Stomach (tissue), 8 donors: ENCODE measurements at regions not wholly inside any gene's neighbourhood (a gene's known extent, or its start where the extent isn't known, plus 50 kb on each side); places are given as distances from the start of the nearest gene placed in this dataset.
"Not testable (repeated sequence)": the region's sequence is repeated elsewhere in the genome, so short reads cannot be mapped to it uniquely, and the experiment has no call there.

Source experiments
- DNase-seq, 2 donors: peaks; one replicate each; pipeline versions ENCODE4 v3.0.0 to v3.0.0-alpha.2; 2013 to 2019
- H3K27ac ChIP-seq, 5 donors: fragments of 200-600 bp in 4 of 5; sonication (generic) in 4 of 5; one replicate each; pipeline ENCODE4 v1.5.1; 2013 to 2019; ENCODE audit warnings: mild to moderate bottlenecking in 1 of 5, moderate library complexity in 1 of 5
- H3K27me3 ChIP-seq, 3 donors: fragments of 200-600 bp; sonication (generic); one replicate each; pipeline ENCODE4 v1.5.1; 2017 to 2019; ENCODE audit warnings: mixed run types in 1 of 3
- H3K36me3 ChIP-seq, 4 donors: fragments of 200-600 bp; sonication (generic); 1 replicate in 3 of 4; 2 replicates in 1 of 4; pipeline ENCODE4 v1.5.1; 2016 to 2019
- H3K4me1 ChIP-seq, 4 donors: fragments of 200-600 bp; sonication (generic); one replicate each; pipeline ENCODE4 v1.5.1; 2016 to 2019
- H3K4me3 ChIP-seq, 4 donors: fragments of 200-600 bp; sonication (generic) in 3 of 4; one replicate each; pipeline ENCODE4 v1.5.1; 2016 to 2019; ENCODE audit warnings: mild to moderate bottlenecking in 1 of 4
- H3K9me3 ChIP-seq, 4 donors: fragments of 200-600 bp; sonication (generic); one replicate each; pipeline ENCODE4 v1.5.1; 2016 to 2019
- CTCF ChIP-seq, 7 experiments: fragments of 450-650 bp in 4 of 7; fragments of 200-600 bp in 3 of 7; sonication (generic) in 3 of 7; IDR thresholded peaks; one replicate each; pipeline ENCODE4 v1.5.1; 2016 to 2019; ENCODE audit warnings: antibody characterized with exemption in 7 of 7, control low read depth in 2 of 7, mild to moderate bottlenecking in 1 of 7
- EP300 ChIP-seq: sonication (generic); formaldehyde crosslinking; IDR thresholded peaks from one replicate; pipeline ENCODE4 v1.6.1; 2017; ENCODE audit warnings: antibody characterized with exemption
- POLR2A ChIP-seq, 4 donors: fragments of 450-650 bp; IDR thresholded peaks; one replicate each; pipeline ENCODE4 v1.6.1; 2016; ENCODE audit warnings: antibody characterized with exemption in 4 of 4, control low read depth in 2 of 4, mild to moderate bottlenecking in 1 of 4, moderate library complexity in 1 of 4
- POLR2AphosphoS5 ChIP-seq, 3 donors: sonication (generic); formaldehyde crosslinking; IDR thresholded peaks; one replicate each; pipeline ENCODE4 v1.6.1; 2016; ENCODE audit warnings: antibody characterized with exemption in 3 of 3
- WGBS, 5 donors: extraction: QIAGEN DNeasy Blood & Tissue Kit in 3 of 5; methylation state at CpG; one replicate each; pipeline versions ENCODE4 v1.1.5 to v1.1.7; 2013 to 2018; 5-methylcytosine and 5-hydroxymethylcytosine counted together
- intact Hi-C: fragments of 100-400 bp; cut with DNase I; formaldehyde crosslinking; loops from one replicate; pipeline ENCODE4 v1.15.1; 2023; ENCODE audit warnings: low total_unique reads
- donor health status: healthy with polysubstance abuse.
- donor health status: Bipolar disorder and iron deficiency.
- donor health status: healthy.

GRCh38 chr4:26206999-26207398 lies 113.8 kb upstream of the RBPJ start:
- 26 to 44% (median 30%) methylated on average over 3 of the region's 3 CpGs for WGBS, 5 donors
- H3K36me3 ChIP-seq = no peaks in the 10 kb centered on the region
- H3K27ac ChIP-seq = peak overlapping the region in 2 of 5 donors; percentile 34 to 68
- no peaks in the 10 kb centered on the region for H3K9me3 ChIP-seq
- TF ChIP-seq CTCF (IDR thresholded peaks at IDR 0.05) (no peak), POLR2AphosphoS5 (IDR thresholded peaks at IDR 0.05) (no peak), POLR2A (IDR thresholded peaks at IDR 0.05) (no peak), EP300 (no peak)
- no peak overlapping the region for H3K4me3 ChIP-seq
- intact Hi-C loops = no loop called here
- peaks cover 14 to 26% (median 17%) of the 10 kb centered on the region in 4 donors for H3K4me1 ChIP-seq
- H3K27me3 ChIP-seq = no peaks in the 10 kb centered on the region
- no peak for DNase-seq

GRCh38 chr4:26207631-26208030 lies 113.2 kb upstream of the RBPJ start:
- TF ChIP-seq EP300 (no peak), CTCF (IDR thresholded peaks at IDR 0.05) (no peak), POLR2A (IDR thresholded peaks at IDR 0.05) (no peak), POLR2AphosphoS5 (IDR thresholded peaks at IDR 0.05) (no peak)
- no peak overlapping the region for H3K27ac ChIP-seq
- 70 to 83% (median 74%) methylated on average over 3 of the region's 3 CpGs for WGBS, 5 donors
- H3K4me3 ChIP-seq = no peak overlapping the region
- H3K36me3 ChIP-seq = no peaks in the 10 kb centered on the region
- no peak for DNase-seq
- H3K4me1 ChIP-seq = peaks cover 14 to 26% (median 17%) of the 10 kb centered on the region in 4 donors
- intact Hi-C loops = no loop called here
- no peaks in the 10 kb centered on the region for H3K27me3 ChIP-seq
- H3K9me3 ChIP-seq = no peaks in the 10 kb centered on the region

DNA sequence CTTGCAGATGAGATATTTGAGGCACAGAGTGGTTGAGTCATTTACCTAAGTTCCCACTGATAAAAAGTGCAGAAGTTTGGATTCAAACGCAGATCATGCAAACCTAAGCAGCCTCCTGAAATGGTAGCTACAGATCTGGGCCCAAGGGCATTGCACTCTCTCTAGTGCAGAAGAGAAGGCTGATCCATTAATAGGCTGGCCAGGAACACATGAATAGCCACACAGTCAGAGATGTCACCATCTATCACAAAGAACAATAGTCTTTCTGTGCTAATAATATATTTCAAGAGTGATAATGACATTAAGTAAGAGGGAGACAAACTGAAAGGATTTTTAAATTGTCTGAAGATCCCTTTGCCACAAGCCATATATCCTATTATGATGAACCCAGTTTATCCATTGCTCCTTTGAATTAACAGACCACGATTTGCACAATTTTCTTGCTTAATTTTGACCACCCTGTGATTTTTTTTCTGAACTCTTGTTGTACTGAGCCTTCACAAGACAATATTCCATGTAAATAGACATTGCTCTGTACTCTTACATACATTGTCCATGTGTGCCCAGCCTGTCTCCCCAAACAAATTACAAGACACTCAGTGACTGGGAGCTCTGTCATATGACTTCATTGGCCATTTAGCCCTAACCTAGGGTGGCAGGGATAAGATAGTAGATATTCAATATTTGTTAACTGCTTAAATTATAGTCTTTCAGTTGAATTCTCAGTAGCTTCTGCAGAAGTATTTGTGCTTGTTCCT lies 112.4 kb upstream of the RBPJ start:
- DNase-seq = no peak
- no peak for TF ChIP-seq POLR2A (IDR thresholded peaks at IDR 0.05)
- no peak for TF ChIP-seq CTCF (IDR thresholded peaks at IDR 0.05)
- TF ChIP-seq EP300 = no peak
- TF ChIP-seq POLR2AphosphoS5 (IDR thresholded peaks at IDR 0.05) = no peak
- Histone ChIP-seq H3K27me3 (no peaks in the 10 kb centered on the region), H3K36me3 (no peaks in the 10 kb centered on the region), H3K4me3 (no peak overlapping the region), H3K4me1 (peaks cover 14 to 26% (median 17%) of the 10 kb centered on the region in 4 donors), H3K27ac (no peak overlapping the region), H3K9me3 (no peaks in the 10 kb centered on the region)
- intact Hi-C loops = no loop called here
- WGBS, 5 donors = 38 to 64% (median 44%) methylated on average over 2 of the region's 2 CpGs

GRCh38 chr4:26209378-26209777 lies 111.4 kb upstream of the RBPJ start:
- intact Hi-C loops, DNase-seq, H3K27ac ChIP-seq, H3K4me3 ChIP-seq, H3K9me3 ChIP-seq, H3K36me3 ChIP-seq, H3K27me3 ChIP-seq: not testable (repeated sequence)
- WGBS, 5 donors = 63 to 100% (median 68%) methylated on average over 1 of the region's 1 CpG
- H3K4me1 ChIP-seq = peaks cover 14 to 26% (median 17%) of the 10 kb centered on the region in 4 donors

DNA sequence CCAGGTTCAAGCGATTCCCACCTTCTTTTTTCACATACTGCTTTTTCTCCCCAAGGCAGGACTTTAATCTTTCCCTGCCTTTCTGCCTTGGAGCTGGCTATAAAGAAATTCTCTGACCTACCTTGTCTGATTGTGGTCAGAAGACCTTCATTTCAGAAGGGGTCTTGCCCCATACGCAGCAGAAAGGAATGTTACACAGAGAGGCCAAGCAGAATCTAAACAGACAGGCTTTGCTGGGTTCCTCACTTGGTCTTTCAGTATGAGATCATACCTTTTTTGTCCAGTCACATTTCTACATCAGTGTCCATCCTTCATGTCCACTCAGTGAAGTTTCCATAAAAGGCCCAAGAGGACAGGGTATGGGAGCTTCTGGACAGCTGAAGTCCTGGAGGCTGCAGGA lies 108.3 kb upstream of the RBPJ start:
- Histone ChIP-seq H3K9me3 (no peaks in the 10 kb centered on the region), H3K4me3 (no peak overlapping the region), H3K27me3 (no peaks in the 10 kb centered on the region), H3K27ac (no peak overlapping the region), H3K36me3 (no peaks in the 10 kb centered on the region), H3K4me1 (no peaks in the 10 kb centered on the region)
- DNase-seq = no peak
- TF ChIP-seq POLR2AphosphoS5 (IDR thresholded peaks at IDR 0.05) = no peak
- no peak for TF ChIP-seq EP300
- TF ChIP-seq POLR2A (IDR thresholded peaks at IDR 0.05) = no peak
- no peak for TF ChIP-seq CTCF (IDR thresholded peaks at IDR 0.05)
- intact Hi-C loops = no loop called here
- WGBS, 5 donors = 86 to 94% (median 90%) methylated on average over 2 of the region's 2 CpGs
